Retinal pigment epithelial cell (primary cell): ENCODE measurements at regions not wholly inside any gene's neighbourhood (a gene's known extent, or its start where the extent isn't known, plus 50 kb on each side); places are given as distances from the start of the nearest gene placed in this dataset.
A peak's percentile ranks its signal among the peaks of the same experiment; 100 is the strongest.

ENCODE experiments used
- DNase-seq: peaks from one replicate; pipeline ENCODE4 v3.0.0-alpha.2; 2010; ENCODE audit warnings: low read depth
- H3K4me3 ChIP-seq: 2 replicates; pipeline ENCODE4 v1.5.1; 2011; ENCODE audit warnings: mild to moderate bottlenecking, low read length, control low read depth, moderate library complexity
- CTCF ChIP-seq: conservative IDR thresholded peaks from 2 replicates; pipeline ENCODE4 v1.5.1; 2011; ENCODE audit warnings: low read depth, low read length, control low read depth, inconsistent platforms

GRCh38 chr7:116418524-116418923 lies 81.0 kb upstream of the CAV2 start:
- no peak for DNase-seq
- no peak overlapping the region for H3K4me3 ChIP-seq
- TF ChIP-seq CTCF, result no peak

- TF ChIP-seq CTCF, result no peak
- DNase-seq, result no peak
- H3K4me3 ChIP-seq, result no peak overlapping the region
These were observed 79.5 kb upstream of the CAV2 start for GRCh38 chr7:116420003-116420402.

GRCh38 chr7:116421298-116421697 lies 78.2 kb upstream of the CAV2 start:
- DNase-seq, result no peak
- TF ChIP-seq CTCF, result no peak
- no peak overlapping the region for H3K4me3 ChIP-seq

GRCh38 chr7:116422683-116423082 lies 76.9 kb upstream of the CAV2 start:
- no peak for TF ChIP-seq CTCF
- no peak overlapping the region for H3K4me3 ChIP-seq
- DNase-seq, result no peak

- H3K4me3 ChIP-seq, result no peak overlapping the region
- no peak for DNase-seq
- no peak for TF ChIP-seq CTCF
These were observed 76.0 kb upstream of the CAV2 start for GRCh38 chr7:116423499-116423898.

- DNase-seq, result no peak
- no peak for TF ChIP-seq CTCF
- no peak overlapping the region for H3K4me3 ChIP-seq
These were observed 73.8 kb upstream of the CAV2 start for GRCh38 chr7:116425647-116426209.

GRCh38 chr7:116426428-116427156 lies 72.9 kb upstream of the CAV2 start:
- TF ChIP-seq CTCF, result no peak
- H3K4me3 ChIP-seq, result no peak overlapping the region
- DNase-seq, result peak; percentile 18
